ENCODE measurements at regions not wholly inside any gene's neighbourhood (a gene's known extent, or its start where the extent isn't known, plus 50 kb on each side); places are given as distances from the start of the nearest gene placed in this dataset.
"Not testable (repeated sequence)": the region's sequence is repeated elsewhere in the genome, so short reads cannot be mapped to it uniquely, and the experiment has no call there.

GRCh38 chr11:28951191-28951590, 843.0 kb downstream of the METTL15 start:
- Mint-ChIP-seq H3K27me3 (ENCODE audit: low read depth) (no peaks in the 10 kb centered on the region), H3K4me1 (ENCODE audit: low read depth) (no peaks in the 10 kb centered on the region), H3K27ac (no peak overlapping the region), H3K9me3 (peaks cover 4 to 7% of the 10 kb centered on the region in 2 donors), H3K36me3 (ENCODE audit: insufficient read depth in 2 of 2) (no peaks in the 10 kb centered on the region), H3K4me3 (no peak overlapping the region)
- ATAC-seq (replicated peaks in 1 of 2) (no peak), DNase-seq (no peak)

DNA sequence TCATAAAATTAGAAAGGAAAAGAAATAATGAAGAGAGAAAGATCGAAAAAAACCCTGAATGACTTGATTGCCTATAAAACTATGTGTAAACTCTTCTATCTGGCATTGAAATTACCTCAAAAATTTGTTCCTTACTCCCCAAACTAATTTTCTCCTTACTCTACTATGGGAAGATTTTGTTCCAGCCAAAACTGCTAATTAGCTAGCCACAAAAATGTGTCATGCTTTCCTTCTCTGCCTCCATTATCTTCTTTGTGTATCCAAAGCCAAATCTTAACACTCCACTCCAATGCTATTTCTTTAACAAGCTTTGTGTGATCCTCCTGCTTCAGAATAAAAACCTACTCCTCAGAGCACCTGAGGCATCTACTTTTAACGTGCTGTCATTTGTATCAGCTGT, 831.2 kb downstream of the METTL15 start:
- no peaks in the 10 kb centered on the region for H3K27me3 Mint-ChIP-seq (ENCODE audit: low read depth)
- DNase-seq (no peak), ATAC-seq (replicated peaks in 1 of 2) (no peak)
- H3K4me3 Mint-ChIP-seq, result no peak overlapping the region
- peaks cover 0 to 5% of the 10 kb centered on the region in 2 donors for H3K36me3 Mint-ChIP-seq (ENCODE audit: insufficient read depth in 2 of 2)
- no peaks in the 10 kb centered on the region for H3K4me1 Mint-ChIP-seq (ENCODE audit: low read depth)
- no peak overlapping the region for H3K27ac Mint-ChIP-seq
- H3K9me3 Mint-ChIP-seq, result peaks cover 12 to 16% of the 10 kb centered on the region in 2 donors

GRCh38 chr11:28938091-28938490, 829.9 kb downstream of the METTL15 start:
- Mint-ChIP-seq H3K9me3 (peaks cover 12 to 13% of the 10 kb centered on the region in 2 donors), H3K4me1 (ENCODE audit: low read depth) (no peaks in the 10 kb centered on the region), H3K4me3 (no peak overlapping the region), H3K27ac (no peak overlapping the region), H3K27me3 (ENCODE audit: low read depth) (no peaks in the 10 kb centered on the region), H3K36me3 (ENCODE audit: insufficient read depth in 2 of 2) (no peaks in the 10 kb centered on the region)
- ATAC-seq (replicated peaks in 1 of 2), result no peak
- no peak for DNase-seq

DNA sequence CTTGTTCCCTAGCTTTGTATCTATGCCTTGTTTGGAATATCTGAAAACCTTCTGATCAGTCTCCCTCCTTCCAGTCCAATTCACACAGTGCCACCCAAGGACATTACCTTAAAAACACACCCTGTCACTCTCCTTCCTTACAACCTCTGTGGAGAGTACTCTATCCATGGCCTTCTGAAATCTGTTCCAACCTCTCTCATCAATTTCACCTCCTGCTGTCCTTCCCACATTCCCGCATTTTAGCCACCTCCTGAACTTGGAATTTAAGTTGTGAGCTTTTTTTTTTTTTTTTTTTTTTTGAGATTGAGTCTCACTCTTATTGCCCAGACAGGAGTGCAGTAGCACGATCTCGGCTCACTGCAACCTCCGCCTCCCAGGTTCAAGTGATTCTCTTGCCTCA, 824.8 kb downstream of the METTL15 start:
- ATAC-seq (replicated peaks in 1 of 2), result no peak
- no peak overlapping the region for H3K27ac Mint-ChIP-seq
- no peak overlapping the region for H3K4me3 Mint-ChIP-seq
- H3K27me3 Mint-ChIP-seq (ENCODE audit: low read depth), result no peaks in the 10 kb centered on the region
- peaks cover 0 to 1% of the 10 kb centered on the region in 2 donors for H3K36me3 Mint-ChIP-seq (ENCODE audit: insufficient read depth in 2 of 2)
- peaks cover 10 to 16% of the 10 kb centered on the region in 2 donors for H3K9me3 Mint-ChIP-seq
- DNase-seq, result no peak
- no peaks in the 10 kb centered on the region for H3K4me1 Mint-ChIP-seq (ENCODE audit: low read depth)

DNA sequence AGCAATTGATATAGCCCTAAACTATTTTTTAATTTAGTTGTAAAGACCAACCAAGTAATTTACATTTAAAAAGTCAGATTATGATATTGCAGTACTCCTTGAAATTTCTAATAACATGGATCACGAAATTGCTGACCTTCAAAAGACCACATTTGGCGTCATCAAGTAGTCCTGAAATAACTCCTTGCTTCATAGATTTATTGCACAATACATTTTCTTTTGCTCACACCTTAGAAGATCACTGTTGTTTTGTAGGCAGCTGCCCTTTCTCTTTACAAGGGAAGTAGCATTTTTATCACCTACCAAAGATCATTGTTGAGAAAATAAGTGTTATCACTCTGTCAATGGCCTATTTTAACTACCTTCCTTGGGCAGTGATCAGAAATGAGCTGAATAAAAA, 815.8 kb downstream of the METTL15 start:
- H3K36me3 Mint-ChIP-seq (ENCODE audit: insufficient read depth in 2 of 2), result peaks cover 0 to 1% of the 10 kb centered on the region in 2 donors
- no peaks in the 10 kb centered on the region for H3K4me1 Mint-ChIP-seq (ENCODE audit: low read depth)
- H3K27me3 Mint-ChIP-seq (ENCODE audit: low read depth), result no peaks in the 10 kb centered on the region
- no peak overlapping the region for H3K4me3 Mint-ChIP-seq
- ATAC-seq (replicated peaks in 1 of 2), result no peak
- no peak for DNase-seq
- no peak overlapping the region for H3K27ac Mint-ChIP-seq
- H3K9me3 Mint-ChIP-seq, result peaks cover 18 to 20% of the 10 kb centered on the region in 2 donors

GRCh38 chr11:28922386-28922981, 814.3 kb downstream of the METTL15 start:
- Mint-ChIP-seq H3K9me3 (peaks cover 17 to 20% of the 10 kb centered on the region in 2 donors), H3K27ac (no peak overlapping the region)

GRCh38 chr11:28919194-28919593, 811.0 kb downstream of the METTL15 start:
- ATAC-seq (replicated peaks in 1 of 2), result no peak
- Mint-ChIP-seq H3K9me3 (peaks cover 13 to 18% of the 10 kb centered on the region in 2 donors), H3K27ac (no peak overlapping the region), H3K36me3 (ENCODE audit: insufficient read depth in 2 of 2) (peaks cover 0 to 1% of the 10 kb centered on the region in 2 donors), H3K27me3 (ENCODE audit: low read depth) (no peaks in the 10 kb centered on the region), H3K4me3 (no peak overlapping the region), H3K4me1 (ENCODE audit: low read depth) (no peaks in the 10 kb centered on the region)
- no peak for DNase-seq

More at GRCh38 chr11:28922386-28922981, 814.3 kb downstream of the METTL15 start:
- ATAC-seq (replicated peaks in 1 of 2) (no peak), DNase-seq (no peak)
- Mint-ChIP-seq H3K4me3 (no peak overlapping the region), H3K36me3 (ENCODE audit: insufficient read depth in 2 of 2) (peaks cover 0 to 1% of the 10 kb centered on the region in 2 donors), H3K27me3 (ENCODE audit: low read depth) (no peaks in the 10 kb centered on the region), H3K4me1 (ENCODE audit: low read depth) (no peaks in the 10 kb centered on the region)

GRCh38 chr11:28913883-28914282, 805.7 kb downstream of the METTL15 start:
- no peaks in the 10 kb centered on the region for H3K4me1 Mint-ChIP-seq (ENCODE audit: low read depth)
- H3K4me3 Mint-ChIP-seq, result no peak overlapping the region
- no peak overlapping the region for H3K27ac Mint-ChIP-seq
- no peak for ATAC-seq (replicated peaks in 1 of 2)
- H3K36me3 Mint-ChIP-seq (ENCODE audit: insufficient read depth in 2 of 2), result no peaks in the 10 kb centered on the region
- no peak for DNase-seq
- no peaks in the 10 kb centered on the region for H3K27me3 Mint-ChIP-seq (ENCODE audit: low read depth)
- H3K9me3 Mint-ChIP-seq, result peaks cover 16 to 18% of the 10 kb centered on the region in 2 donors

GRCh38 chr11:28911829-28912228, 803.6 kb downstream of the METTL15 start:
- no peak for ATAC-seq (replicated peaks in 1 of 2)
- Mint-ChIP-seq H3K36me3 (ENCODE audit: insufficient read depth in 2 of 2) (no peaks in the 10 kb centered on the region), H3K27ac (no peak overlapping the region), H3K9me3 (peaks cover 13 to 16% of the 10 kb centered on the region in 2 donors), H3K4me1 (ENCODE audit: low read depth) (no peaks in the 10 kb centered on the region), H3K4me3 (no peak overlapping the region), H3K27me3 (ENCODE audit: low read depth) (no peaks in the 10 kb centered on the region)
- no peak for DNase-seq

DNA sequence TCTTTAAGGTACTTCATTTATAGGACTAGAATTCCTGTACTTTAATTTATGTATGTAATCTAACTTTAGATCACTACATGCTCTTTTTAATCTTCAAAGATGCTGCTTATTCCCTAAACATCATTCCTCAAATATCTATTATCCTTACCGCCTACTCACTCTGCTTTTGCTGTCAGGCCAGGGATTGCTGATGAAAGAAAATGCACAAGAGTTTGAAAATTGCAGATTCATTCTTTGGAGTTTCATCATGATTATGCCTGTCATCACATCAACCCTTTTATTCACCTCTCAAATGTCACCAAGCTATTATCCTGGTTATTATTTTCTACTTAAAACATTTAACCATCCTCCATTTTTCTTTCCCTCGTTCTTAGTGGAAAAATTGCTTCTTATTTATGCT, 802.7 kb downstream of the METTL15 start:
- no peak overlapping the region for H3K4me3 Mint-ChIP-seq
- no peak overlapping the region for H3K27ac Mint-ChIP-seq
- DNase-seq (no peak), ATAC-seq (replicated peaks in 1 of 2) (no peak)
- H3K4me1 Mint-ChIP-seq (ENCODE audit: low read depth), result no peaks in the 10 kb centered on the region
- H3K36me3 Mint-ChIP-seq (ENCODE audit: insufficient read depth in 2 of 2), result no peaks in the 10 kb centered on the region
- peaks cover 10 to 14% of the 10 kb centered on the region in 2 donors for H3K9me3 Mint-ChIP-seq
- no peaks in the 10 kb centered on the region for H3K27me3 Mint-ChIP-seq (ENCODE audit: low read depth)

GRCh38 chr11:28903716-28904115, 795.5 kb downstream of the METTL15 start:
- Mint-ChIP-seq H3K4me1 (ENCODE audit: low read depth) (no peaks in the 10 kb centered on the region), H3K27me3 (ENCODE audit: low read depth) (no peaks in the 10 kb centered on the region), H3K9me3 (peaks cover 2 to 3% of the 10 kb centered on the region in 2 donors), H3K4me3 (no peak overlapping the region), H3K36me3 (ENCODE audit: insufficient read depth in 2 of 2) (no peaks in the 10 kb centered on the region), H3K27ac (no peak overlapping the region)
- ATAC-seq (replicated peaks in 1 of 2) (no peak), DNase-seq (no peak)

- no peak for DNase-seq
- no peaks in the 10 kb centered on the region for H3K4me1 Mint-ChIP-seq (ENCODE audit: low read depth)
These were observed 792.2 kb downstream of the METTL15 start for GRCh38 chr11:28900427-28900826.

DNA sequence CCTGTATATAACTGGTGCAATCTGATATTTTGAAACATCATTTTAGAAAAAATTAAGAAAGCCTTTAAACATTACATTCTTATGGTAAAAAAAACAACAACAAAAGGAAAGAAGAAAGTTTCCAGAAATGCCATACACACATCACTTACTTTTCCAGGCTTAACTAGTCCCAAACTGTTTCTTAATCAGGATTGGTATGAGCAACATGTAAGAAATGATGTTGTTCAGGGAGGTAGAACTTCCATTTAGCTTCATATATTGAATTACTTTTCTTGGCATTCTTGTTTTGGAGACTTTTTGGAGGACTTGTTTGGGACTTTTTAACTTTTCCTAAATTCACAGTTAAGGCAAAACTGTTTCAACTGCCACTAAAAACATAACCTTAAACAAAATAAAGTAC, 791.5 kb downstream of the METTL15 start:
- Mint-ChIP-seq H3K4me3 (no peak overlapping the region), H3K4me1 (ENCODE audit: low read depth) (no peaks in the 10 kb centered on the region), H3K27me3 (ENCODE audit: low read depth) (no peaks in the 10 kb centered on the region), H3K27ac (no peak overlapping the region), H3K36me3 (ENCODE audit: insufficient read depth in 2 of 2) (no peaks in the 10 kb centered on the region), H3K9me3 (peaks cover 2 to 8% of the 10 kb centered on the region in 2 donors)
- ATAC-seq (replicated peaks in 1 of 2) (no peak), DNase-seq (no peak)

More at GRCh38 chr11:28900427-28900826, 792.2 kb downstream of the METTL15 start:
- Mint-ChIP-seq H3K36me3 (ENCODE audit: insufficient read depth in 2 of 2) (no peaks in the 10 kb centered on the region), H3K9me3 (peaks cover 2 to 8% of the 10 kb centered on the region in 2 donors), H3K4me3 (no peak overlapping the region), H3K27ac (no peak overlapping the region), H3K27me3 (ENCODE audit: low read depth) (no peaks in the 10 kb centered on the region)
- ATAC-seq (replicated peaks in 1 of 2), result no peak

GRCh38 chr11:28890601-28891040, 782.4 kb downstream of the METTL15 start:
- not testable (repeated sequence) for DNase-seq; H3K4me3 Mint-ChIP-seq; ATAC-seq (replicated peaks in 1 of 2); H3K36me3 Mint-ChIP-seq (ENCODE audit: insufficient read depth in 2 of 2); H3K27me3 Mint-ChIP-seq (ENCODE audit: low read depth); H3K4me1 Mint-ChIP-seq (ENCODE audit: low read depth); H3K27ac Mint-ChIP-seq
- H3K9me3 Mint-ChIP-seq, result peaks cover 9 to 11% of the 10 kb centered on the region in 2 donors
